ENCODE measurements at regions not wholly inside any gene's neighbourhood (a gene's known extent, or its start where the extent isn't known, plus 50 kb on each side); places are given as distances from the start of the nearest gene placed in this dataset.

- FAIRE-seq (no peak), DNase-seq (ENCODE audit: low read depth in 1 of 2, low spot score in 2 of 2) (no peak)
- H2BK120ac ChIP-seq (replicated peaks; ENCODE audit: low read depth, low read length), result no peak overlapping the region
- no peak overlapping the region for H3K4me2 ChIP-seq (ENCODE audit: insufficient read depth in 1 of 2, low read depth in 2 of 2, low read length in 2 of 2)
- WGBS, 2 experiments (ENCODE audit: extremely low coverage in 1 of 2, insufficient coverage in 1 of 2, insufficient read length in 1 of 2, insufficient replicate concordance in 2 of 2, low coverage in 1 of 2, low lambda C conversion rate in 2 of 2, missing lambda C conversion rate in 1 of 2), result 90% methylated on average over 10 of the region's 10 CpGs; no CpG with 5 or more reads in 1 of the 2 experiments
- H3K9ac ChIP-seq (replicated peaks in 1 of 4; ENCODE audit: extremely low read depth in 1 of 4, low read depth in 3 of 4, low read length in 3 of 4), result no peak overlapping the region
- no peak overlapping the region for H2BK5ac ChIP-seq (ENCODE audit: low read depth, low read length)
- H3K36me3 ChIP-seq (ENCODE audit: control insufficient read depth in 2 of 4, insufficient read depth in 4 of 4, low read length in 3 of 4), result no peaks in the 10 kb centered on the region
- no peak overlapping the region for H2AFZ ChIP-seq (ENCODE audit: low read length)
- H4K20me1 ChIP-seq (replicated peaks in 1 of 2; ENCODE audit: control insufficient read depth in 1 of 2, insufficient read depth in 2 of 2, low read length in 2 of 2), result no peaks in the 10 kb centered on the region
- H3K4me3 ChIP-seq (ENCODE audit: extremely low read depth in 1 of 4, insufficient read depth in 2 of 4, low read depth in 3 of 4, low read length in 4 of 4), result no peak overlapping the region
- peaks cover 0 to 10% (median 4%) of the 10 kb centered on the region in 4 experiments; a peak in 4 of 7 replicates for H3K4me1 ChIP-seq (replicated peaks in 1 of 4; ENCODE audit: control insufficient read depth in 3 of 4, insufficient read depth in 4 of 4, low read length in 3 of 4)
- ChIA-PET POLR2A (ENCODE audit: partially characterized antibody) (interaction anchor here (0.7 kb wide), 1 partner anchor 39 kb away, joined by 3 read pairs; no protein-coding TSS in a partner anchor), CTCF (ENCODE audit: partially characterized antibody) (interaction anchor here (2.3 kb wide), 1 partner anchor 11 kb away, joined by 8 read pairs; no protein-coding TSS in a partner anchor)
- H3K79me1 ChIP-seq (ENCODE audit: low read depth, low read length), result no peaks in the 10 kb centered on the region
- no peak overlapping the region for H4K8ac ChIP-seq (ENCODE audit: extremely low read depth, insufficient read depth, low read length)
- H3K4ac ChIP-seq (replicated peaks; ENCODE audit: insufficient read length, low read depth, low read length), result no peak overlapping the region
- H3K79me2 ChIP-seq (ENCODE audit: control insufficient read depth in 1 of 2, insufficient read depth in 2 of 2, low read length in 2 of 2), result no peaks in the 10 kb centered on the region
- no peak overlapping the region for H2BK15ac ChIP-seq (ENCODE audit: low read length)
- peaks cover 0 to 4% of the 10 kb centered on the region in 2 experiments; a peak in 1 of 4 replicates for H3K9me3 ChIP-seq (ENCODE audit: insufficient read depth in 2 of 2, low read depth in 1 of 2, low read length in 1 of 2)
- no peaks in the 10 kb centered on the region for H3K27me3 ChIP-seq (replicated peaks in 1 of 4; ENCODE audit: control insufficient read depth in 3 of 4, extremely low read depth in 1 of 4, insufficient read depth in 3 of 4, low read length in 3 of 4)
- H3K23me2 ChIP-seq (ENCODE audit: low read depth, low read length), result peaks cover 6% of the 10 kb centered on the region; the same call in 1 of the 2 replicates
- H2BK20ac ChIP-seq (ENCODE audit: low read length), result no peak overlapping the region
- H3K56ac ChIP-seq (replicated peaks; ENCODE audit: insufficient read length, low read depth, low read length), result no peak overlapping the region
- H3K14ac ChIP-seq (ENCODE audit: insufficient read length), result no peak overlapping the region
- H3K18ac ChIP-seq (ENCODE audit: extremely low read depth, low read length), result no peak overlapping the region
- no peak overlapping the region for H2AK5ac ChIP-seq (ENCODE audit: low read depth, low read length)
- no peak overlapping the region for H3K27ac ChIP-seq (ENCODE audit: low read depth, low read length)
- H4K91ac ChIP-seq (replicated peaks; ENCODE audit: insufficient read length, low read length), result no peak overlapping the region
- H2BK12ac ChIP-seq (ENCODE audit: low read depth, low read length), result no peak overlapping the region
- no peak overlapping the region for H3K23ac ChIP-seq (ENCODE audit: insufficient read length)
- H4K5ac ChIP-seq (ENCODE audit: insufficient read length, low read depth, low read length), result no peak overlapping the region
- TF ChIP-seq EZH2 (IDR thresholded peaks at IDR 0.05; ENCODE audit: low read depth, low read length, severe bottlenecking) (no peak), SP1 (IDR thresholded peaks at IDR 0.05; ENCODE audit: low read depth, low read length) (no peak), GABPA (IDR thresholded peaks at IDR 0.05; ENCODE audit: borderline replicate concordance, insufficient read depth, low read length) (no peak), CREB1 (IDR thresholded peaks at IDR 0.05) (no peak), PHF8 (conservative IDR thresholded peaks at IDR 0.05; ENCODE audit: low read depth, low read length) (no peak), EP300 (IDR thresholded peaks at IDR 0.05; ENCODE audit: borderline replicate concordance in 1 of 2, low read depth in 2 of 2, low read length in 2 of 2) (no peak), SIN3A (conservative IDR thresholded peaks at IDR 0.05 in 1 of 2, IDR thresholded peaks at IDR 0.05 in 1 of 2; ENCODE audit: low read depth in 1 of 2, low read length in 2 of 2) (no peak), POLR2A (IDR thresholded peaks at IDR 0.05; ENCODE audit: control extremely low read depth in 1 of 2, low read depth in 2 of 2, low read length in 2 of 2) (no peak), ATF2 (IDR thresholded peaks at IDR 0.05; ENCODE audit: low read length) (no peak), TBP (IDR thresholded peaks at IDR 0.05; ENCODE audit: low read depth, low read length) (no peak)
Measured at GRCh38 chr18:8960740-8961657, 141.5 kb upstream of the NDUFV2 start.

Measured in H1 (cell line).